A172 (cell line): ENCODE measurements at regions not wholly inside any gene's neighbourhood (a gene's known extent, or its start where the extent isn't known, plus 50 kb on each side); places are given as distances from the start of the nearest gene placed in this dataset.
"Not testable (repeated sequence)": the region's sequence is repeated elsewhere in the genome, so short reads cannot be mapped to it uniquely, and the experiment has no call there.

ENCODE experiments used
- DNase-seq: peaks from one replicate; pipeline ENCODE4 v3.0.0-alpha.2; 2015; ENCODE audit warnings: low spot score

DNA sequence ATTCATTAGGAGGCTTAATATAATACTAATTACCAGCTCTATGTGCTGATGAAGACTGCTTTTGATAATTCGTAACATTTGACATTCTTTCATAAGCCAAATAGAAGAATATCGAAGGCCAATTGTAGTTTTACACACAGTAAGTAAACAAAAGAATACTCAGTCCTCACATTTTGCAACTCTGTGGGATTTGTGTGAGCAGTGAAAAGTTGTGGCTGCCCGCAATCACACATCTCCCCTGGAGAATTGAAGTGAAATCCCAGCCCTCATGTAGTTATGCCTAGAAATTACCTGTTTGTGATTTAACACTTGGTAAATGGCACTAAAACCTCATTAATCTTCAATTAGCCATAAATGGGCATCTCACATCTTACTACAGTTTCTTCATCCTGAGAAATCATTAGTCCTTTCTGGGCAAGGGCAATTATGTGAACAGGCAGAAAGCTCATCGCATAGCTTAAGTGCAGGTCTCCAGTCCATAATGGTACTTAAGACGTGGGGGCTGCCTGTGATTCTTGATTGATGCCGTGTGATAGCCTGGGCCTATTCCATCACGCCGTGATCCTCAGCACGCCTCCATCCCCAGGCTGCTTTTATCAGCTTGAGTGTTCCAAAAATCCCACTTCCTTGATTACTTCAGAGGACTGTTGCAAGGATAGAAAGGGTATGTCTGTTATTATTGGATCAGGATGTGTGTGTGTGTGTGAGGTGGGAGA is 97.9 kb upstream of the METTL14 start:
- no peak for DNase-seq

DNA sequence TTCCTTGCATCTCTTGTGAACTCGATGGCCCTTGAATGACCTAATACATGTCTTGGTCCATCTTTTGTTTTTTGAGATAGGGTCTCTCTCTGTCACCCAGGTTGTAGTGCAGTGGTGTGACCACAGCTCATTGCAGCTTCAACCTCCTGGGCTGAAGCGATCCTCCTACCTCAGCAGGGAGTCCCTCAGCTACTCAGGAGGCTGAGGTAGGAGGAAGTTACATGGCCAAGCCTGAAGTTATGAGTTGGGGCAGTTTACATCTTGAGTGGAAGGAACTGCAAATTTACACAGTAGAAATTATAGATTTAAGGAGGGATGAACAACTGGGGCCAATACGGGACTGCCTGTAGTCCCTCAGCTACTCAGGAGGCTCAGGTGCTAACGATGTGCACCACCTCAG is 97.2 kb upstream of the METTL14 start:
- DNase-seq = no peak

DNA sequence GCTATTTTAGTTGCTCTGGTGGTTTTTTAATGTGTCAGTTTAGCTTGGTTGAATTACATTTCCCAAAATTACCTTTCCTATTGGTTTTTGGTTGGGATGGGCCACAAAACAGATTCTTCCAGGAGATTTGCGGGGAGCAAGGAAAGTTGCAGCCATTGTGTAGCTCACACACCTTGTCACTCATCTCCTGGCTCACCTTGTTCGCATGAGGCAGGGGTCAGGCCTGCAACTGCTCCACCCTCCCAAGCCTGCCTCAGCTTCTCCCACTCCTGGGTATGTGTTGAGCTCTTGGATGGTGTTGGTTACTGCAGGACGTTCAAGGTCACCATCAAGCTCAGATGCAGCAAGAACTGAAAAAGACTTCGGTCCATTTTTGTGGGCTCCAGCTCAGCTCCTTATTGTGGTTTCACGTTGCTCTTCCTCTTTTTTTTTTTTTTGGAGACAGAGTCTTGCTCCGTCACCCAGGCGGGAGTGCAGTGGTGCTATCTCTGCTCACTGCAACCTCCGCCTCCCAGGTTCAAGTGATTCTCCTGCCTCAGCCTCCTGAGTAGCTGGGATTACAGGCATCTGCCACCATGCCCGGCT is 95.6 kb upstream of the METTL14 start:
- no peak for DNase-seq

DNA sequence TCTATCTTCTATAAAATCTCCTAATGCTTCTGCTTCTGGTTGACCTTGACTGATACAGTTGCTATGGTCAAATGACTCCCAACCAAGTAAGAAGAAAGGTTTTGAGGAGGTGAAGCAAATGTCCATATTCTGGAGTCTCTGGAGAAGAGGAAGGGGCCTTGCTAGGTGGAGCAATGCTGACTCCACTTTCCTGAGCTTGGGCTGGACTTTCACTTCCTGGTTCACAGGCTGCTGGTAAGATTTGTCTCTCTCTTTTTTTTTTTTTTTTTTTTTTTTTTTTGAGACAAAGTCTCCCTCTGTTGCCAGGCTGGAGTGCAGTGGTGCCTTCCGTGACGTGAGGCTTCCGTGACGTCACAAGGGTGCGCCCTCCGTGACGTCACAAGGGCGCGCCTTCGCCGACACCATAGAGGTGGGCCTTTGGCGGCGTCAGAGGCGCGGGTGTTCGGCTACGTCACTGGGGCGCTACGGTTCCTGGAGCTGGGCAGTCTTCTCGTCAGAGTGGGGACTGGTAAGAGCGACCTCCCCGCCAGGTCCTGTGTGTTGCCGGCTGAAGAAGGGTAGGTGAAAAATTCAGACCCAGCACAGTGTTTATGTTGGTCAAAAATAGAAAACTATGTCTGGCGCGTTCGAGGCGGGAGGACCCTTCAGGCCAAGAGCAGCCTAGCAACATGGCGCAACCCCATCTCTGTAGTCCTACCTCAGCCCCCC is 93.7 kb upstream of the METTL14 start:
- peak; percentile 88 for DNase-seq

DNA sequence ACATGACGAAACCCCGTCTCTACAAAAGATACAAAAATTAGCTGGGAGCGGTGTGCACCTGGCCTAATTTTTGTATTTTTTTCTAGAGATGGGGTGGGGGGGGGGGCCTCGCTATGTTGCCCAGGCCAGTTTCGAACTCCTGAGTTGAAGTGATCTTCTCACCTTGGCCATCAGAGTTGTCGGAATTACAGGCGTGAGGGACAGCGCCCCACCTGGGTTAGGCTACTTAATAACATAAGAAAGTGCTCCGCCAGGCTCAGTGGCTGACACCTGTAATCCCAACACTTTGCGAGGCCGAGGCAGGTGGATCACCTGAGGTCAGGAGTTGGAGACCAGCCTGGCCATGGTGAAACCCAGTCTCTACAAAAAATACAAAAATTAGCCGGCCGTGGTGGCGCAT is 92.9 kb upstream of the METTL14 start:
- not testable (repeated sequence) for DNase-seq

DNA sequence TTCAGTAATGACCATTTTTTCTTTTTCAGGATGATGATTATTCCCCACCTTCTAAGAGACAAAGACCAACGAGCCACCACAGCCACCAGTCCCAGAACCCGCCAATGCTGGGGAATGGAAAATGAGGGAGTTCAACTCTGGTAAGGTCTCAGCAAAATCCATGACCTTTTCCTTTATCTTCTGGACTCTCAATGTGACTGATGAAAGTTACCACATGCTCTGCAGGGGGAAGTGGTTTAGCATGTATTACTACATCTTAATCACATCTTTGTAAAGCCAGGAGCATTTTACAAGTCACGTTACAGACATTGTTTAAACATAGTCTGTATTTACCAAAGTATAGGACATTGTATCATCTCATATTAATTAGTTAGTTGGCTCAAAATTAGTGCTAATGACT is 89.3 kb upstream of the METTL14 start:
- DNase-seq = not testable (repeated sequence)

DNA sequence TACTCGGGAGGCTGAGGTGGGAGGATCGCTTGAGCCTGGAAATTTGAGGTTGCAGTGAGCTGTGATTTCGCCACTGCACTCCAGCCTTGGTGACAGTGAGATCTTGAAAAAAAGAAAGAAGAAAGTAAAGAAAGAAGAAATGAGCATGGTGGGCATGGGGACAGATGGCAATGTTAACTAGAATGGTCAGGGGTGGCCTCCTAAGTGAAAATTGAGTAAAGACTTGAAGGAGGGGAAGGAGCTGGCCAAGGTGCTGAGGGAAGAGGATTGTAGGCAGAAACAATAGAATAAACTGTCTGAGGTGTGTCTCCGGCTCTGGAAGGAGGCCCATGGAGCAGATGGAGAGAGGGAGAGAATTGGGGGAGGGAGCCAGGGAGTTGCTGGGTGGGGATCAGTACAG is 60.1 kb upstream of the METTL14 start:
- not testable (repeated sequence) for DNase-seq

DNA sequence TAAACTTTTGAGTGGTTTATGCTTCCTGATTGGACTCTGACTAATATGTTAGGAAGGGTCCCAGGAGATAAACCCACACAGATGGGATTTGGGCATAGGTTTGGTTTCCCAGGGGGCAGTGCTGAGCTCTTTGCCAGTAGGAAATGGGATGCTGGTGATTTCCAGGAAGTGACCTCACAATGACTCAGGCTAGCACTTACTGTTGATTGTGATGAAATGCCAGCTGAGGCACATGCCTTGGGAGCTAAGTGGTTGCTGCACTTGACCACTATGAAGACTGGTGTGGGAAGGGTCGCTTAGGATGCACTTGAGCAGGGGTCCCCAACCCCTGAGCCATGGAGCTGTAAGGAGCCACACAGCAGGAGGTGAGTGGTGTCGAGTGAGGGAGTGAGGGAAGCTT is 55.5 kb upstream of the METTL14 start:
- DNase-seq = peak; percentile 66

DNA sequence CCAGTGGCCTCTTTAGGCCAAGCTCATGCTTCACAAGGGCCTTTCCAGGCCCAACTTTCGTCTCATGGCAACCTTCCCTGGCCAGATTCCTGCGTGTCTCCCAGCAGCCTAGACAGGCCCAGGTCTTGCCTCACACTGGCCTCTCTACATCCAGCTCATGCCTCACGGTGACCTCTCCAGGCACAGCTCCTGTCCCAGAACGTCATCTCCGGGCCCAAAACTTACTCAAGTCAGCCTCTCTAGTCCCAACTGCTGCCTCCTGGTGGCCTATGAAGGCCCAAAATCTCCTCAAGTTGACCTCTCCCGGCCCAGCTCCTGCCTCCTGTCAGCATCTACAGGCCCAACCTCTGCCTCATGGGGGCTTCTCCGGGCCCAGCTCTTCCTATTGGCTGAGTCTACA is 54.3 kb upstream of the METTL14 start:
- not testable (repeated sequence) for DNase-seq

DNA sequence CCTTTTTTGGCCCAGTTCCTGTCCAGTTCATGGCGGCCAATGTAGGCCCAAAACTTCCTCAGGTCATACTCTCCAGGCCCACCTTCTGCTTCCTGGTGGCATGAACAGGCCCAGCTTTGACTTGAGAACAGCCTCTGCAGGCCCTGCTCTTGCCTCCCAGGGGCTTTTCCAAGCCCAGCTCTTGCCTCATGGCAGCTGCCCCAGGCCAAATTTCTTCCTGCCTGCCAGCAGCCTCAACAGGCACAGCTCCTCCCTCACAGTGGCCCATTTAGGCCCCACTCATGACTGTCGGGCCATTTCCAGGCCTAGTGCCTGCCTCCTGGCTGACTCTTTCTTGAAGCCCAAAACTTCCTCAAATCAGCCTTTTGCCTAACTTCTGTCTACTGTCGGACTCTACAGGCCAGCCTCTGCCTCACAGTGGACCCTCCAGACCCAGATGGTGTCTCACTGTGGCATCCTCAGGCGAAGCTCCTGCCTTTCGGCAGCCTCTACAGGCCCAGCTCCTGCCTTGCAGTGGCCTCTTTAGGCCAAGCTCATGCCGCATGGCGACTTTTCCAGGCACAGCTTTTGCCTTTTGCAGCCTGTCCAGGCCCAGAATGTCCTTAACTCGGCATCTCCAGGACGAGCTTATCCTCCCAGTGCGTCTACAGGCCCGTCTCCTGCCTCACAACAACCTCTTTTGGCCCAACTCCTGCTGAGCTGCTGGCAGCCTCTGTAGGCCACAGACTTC is 53.7 kb upstream of the METTL14 start:
- DNase-seq = not testable (repeated sequence)

DNA sequence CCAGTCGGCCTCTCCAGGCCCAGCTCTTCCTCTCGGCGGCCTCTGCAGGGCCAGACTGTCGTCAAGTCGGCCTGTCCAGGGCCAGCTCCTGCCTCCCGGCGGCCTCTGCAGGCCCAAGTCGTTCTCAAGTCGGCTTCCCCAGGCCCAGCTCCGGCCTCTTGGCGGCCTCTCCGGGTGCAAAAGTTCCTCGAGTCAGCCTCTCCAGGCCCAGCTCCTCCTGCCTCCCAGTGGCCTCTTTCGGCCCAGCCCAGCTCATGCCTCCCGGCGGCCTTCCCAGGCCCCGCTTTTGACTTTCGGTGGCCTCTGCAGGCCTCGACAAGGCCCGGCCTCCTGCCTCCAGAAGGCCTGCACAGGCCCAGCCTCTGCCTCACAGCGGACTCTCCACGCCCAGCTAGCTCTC is 51.7 kb upstream of the METTL14 start:
- not testable (repeated sequence) for DNase-seq

DNA sequence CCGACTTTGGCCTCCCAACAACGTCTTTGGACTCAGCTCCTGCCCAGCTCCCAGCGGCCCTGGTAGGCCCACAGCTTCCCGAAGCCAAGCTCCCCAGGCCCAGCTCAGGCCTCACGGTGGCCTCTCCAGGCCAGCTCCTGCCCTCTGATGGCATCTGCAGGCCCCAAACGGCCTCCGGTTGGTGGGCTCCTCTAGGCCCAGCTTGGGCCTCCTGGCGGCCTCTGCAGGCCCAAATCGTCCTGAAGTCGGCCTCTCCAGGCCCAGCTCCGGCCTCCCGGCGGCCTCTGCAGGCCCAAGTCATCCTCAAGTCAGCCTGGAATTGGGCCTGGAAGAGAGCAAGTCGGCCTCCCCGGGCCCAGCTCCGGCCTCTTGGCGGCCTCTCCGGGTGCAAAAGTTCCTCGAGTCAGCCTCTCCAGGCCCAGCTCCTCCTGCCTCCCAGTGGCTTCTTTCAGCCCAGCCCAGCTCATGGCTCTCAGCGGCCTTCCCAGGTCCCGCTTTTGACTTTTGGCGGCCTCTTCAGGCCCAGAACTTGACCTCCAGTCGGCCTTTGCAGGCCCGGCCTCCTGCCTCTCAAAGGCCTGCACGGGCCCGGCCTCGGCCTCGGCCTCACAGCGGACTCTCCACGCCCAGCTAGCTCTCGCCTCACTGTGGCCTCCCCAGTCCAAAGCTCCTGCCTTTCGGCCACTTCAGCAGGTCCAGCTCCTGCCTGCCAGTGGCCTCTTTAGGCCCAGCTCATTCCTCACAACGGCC is 50.9 kb upstream of the METTL14 start:
- DNase-seq = not testable (repeated sequence)
